Adipocyte (in vitro differentiated cells): ENCODE measurements at regions not wholly inside any gene's neighbourhood (a gene's known extent, or its start where the extent isn't known, plus 50 kb on each side); places are given as distances from the start of the nearest gene placed in this dataset.

Experiments
- DNase-seq: peaks from one replicate; pipeline ENCODE4 v3.0.0-alpha.2; 2015; ENCODE audit warnings: low read depth
- H3K27me3 ChIP-seq: replicated peaks from 2 replicates; pipeline ENCODE4 v1.7.0; 2013; ENCODE audit warnings: mild to moderate bottlenecking, low read length, moderate library complexity; ENCODE audit not compliant: control insufficient read depth, insufficient read depth
- H3K36me3 ChIP-seq: 2 replicates; pipeline ENCODE4 v1.7.0; 2013; ENCODE audit warnings: low read length, mild to moderate bottlenecking, moderate library complexity; ENCODE audit not compliant: control insufficient read depth, insufficient read depth, severe bottlenecking
- H3K4me1 ChIP-seq: 2 replicates; pipeline ENCODE4 v1.7.0; 2013; ENCODE audit warnings: mild to moderate bottlenecking, low read length, moderate library complexity; ENCODE audit not compliant: control insufficient read depth, insufficient read depth
- H3K4me3 ChIP-seq: 2 replicates; pipeline ENCODE4 v1.7.0; 2013; ENCODE audit warnings: mild to moderate bottlenecking, low read length, moderate library complexity
- H3K9ac ChIP-seq: 2 replicates; pipeline ENCODE4 v1.7.0; 2013; ENCODE audit warnings: mild to moderate bottlenecking, low read length, moderate library complexity
- H3K9me3 ChIP-seq: 2 replicates; pipeline ENCODE4 v1.7.0; 2013; ENCODE audit warnings: mild to moderate bottlenecking, low read length, moderate library complexity; ENCODE audit not compliant: control insufficient read depth

DNA sequence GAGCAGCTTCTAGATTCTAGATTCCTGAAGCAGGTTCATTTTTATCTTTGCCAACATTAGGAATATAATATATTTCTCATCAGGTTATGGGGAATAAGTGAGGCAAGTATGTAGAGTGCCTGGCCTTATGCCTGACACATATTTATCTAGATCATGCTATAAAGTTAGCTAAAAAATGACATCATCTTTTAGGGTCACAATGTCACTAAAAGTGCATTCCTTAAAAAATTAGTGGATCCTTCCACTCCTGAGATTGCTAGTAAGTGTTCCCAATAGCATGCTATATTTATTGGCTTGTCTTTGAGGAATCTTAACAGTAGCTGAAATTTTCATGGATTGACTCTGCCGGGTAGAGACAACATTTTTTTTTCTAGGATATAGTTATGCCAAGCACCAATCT, 305.9 kb upstream of the TMCO5A start:
- no peak for DNase-seq
- Histone ChIP-seq H3K4me1 (no peaks in the 10 kb centered on the region), H3K4me3 (no peak overlapping the region), H3K27me3 (no peaks in the 10 kb centered on the region), H3K9ac (no peak overlapping the region), H3K36me3 (no peaks in the 10 kb centered on the region), H3K9me3 (no peaks in the 10 kb centered on the region)

- H3K9ac ChIP-seq, result no peak overlapping the region
- peaks cover 4% of the 10 kb centered on the region for H3K9me3 ChIP-seq
- no peaks in the 10 kb centered on the region for H3K4me1 ChIP-seq
- H3K36me3 ChIP-seq, result no peaks in the 10 kb centered on the region
- H3K27me3 ChIP-seq, result no peaks in the 10 kb centered on the region
- no peak overlapping the region for H3K4me3 ChIP-seq
- DNase-seq, result no peak
Observed at GRCh38 chr15:37636736-37637135, 297.7 kb upstream of the TMCO5A start.

GRCh38 chr15:37638116-37638515, 296.3 kb upstream of the TMCO5A start:
- no peak overlapping the region for H3K4me3 ChIP-seq
- H3K27me3 ChIP-seq, result no peaks in the 10 kb centered on the region
- no peak overlapping the region for H3K9ac ChIP-seq
- H3K9me3 ChIP-seq, result peaks cover 4% of the 10 kb centered on the region
- H3K36me3 ChIP-seq, result no peaks in the 10 kb centered on the region
- no peak for DNase-seq
- no peaks in the 10 kb centered on the region for H3K4me1 ChIP-seq

- DNase-seq, result no peak
- Histone ChIP-seq H3K4me3 (no peak overlapping the region), H3K36me3 (no peaks in the 10 kb centered on the region), H3K4me1 (no peaks in the 10 kb centered on the region), H3K9me3 (peaks cover 4% of the 10 kb centered on the region), H3K9ac (no peak overlapping the region), H3K27me3 (no peaks in the 10 kb centered on the region)
Observed at GRCh38 chr15:37638691-37639090, 295.7 kb upstream of the TMCO5A start.

- Histone ChIP-seq H3K4me1 (no peaks in the 10 kb centered on the region), H3K9me3 (peaks cover 22% of the 10 kb centered on the region), H3K9ac (no peak overlapping the region), H3K27me3 (no peaks in the 10 kb centered on the region), H3K4me3 (no peak overlapping the region), H3K36me3 (no peaks in the 10 kb centered on the region)
- DNase-seq, result no peak
Observed at GRCh38 chr15:37652646-37653417, 281.6 kb upstream of the TMCO5A start.

DNA sequence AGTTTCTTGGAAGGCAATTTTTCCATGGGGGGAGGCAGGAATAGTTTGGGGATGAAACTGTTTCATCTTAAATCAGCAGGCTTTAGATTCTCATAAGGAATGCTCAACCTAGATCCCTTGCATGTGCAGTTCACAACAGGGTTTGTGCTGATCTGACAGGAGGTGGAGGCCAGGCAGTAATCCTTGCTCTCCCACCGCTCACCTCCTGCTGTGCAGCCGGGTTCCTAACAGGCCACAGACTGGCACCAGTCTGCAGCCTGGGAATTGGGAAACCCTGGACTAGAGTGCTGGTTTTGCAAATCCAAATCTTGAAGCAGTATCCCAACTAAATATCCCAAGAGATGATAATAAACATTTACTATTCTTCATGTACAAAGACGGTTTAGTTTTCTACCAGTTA, 256.3 kb upstream of the TMCO5A start:
- DNase-seq, result no peak
- H3K27me3 ChIP-seq, result no peaks in the 10 kb centered on the region
- H3K9ac ChIP-seq, result no peak overlapping the region
- H3K36me3 ChIP-seq, result no peaks in the 10 kb centered on the region
- no peaks in the 10 kb centered on the region for H3K4me1 ChIP-seq
- H3K4me3 ChIP-seq, result no peak overlapping the region
- no peaks in the 10 kb centered on the region for H3K9me3 ChIP-seq

DNA sequence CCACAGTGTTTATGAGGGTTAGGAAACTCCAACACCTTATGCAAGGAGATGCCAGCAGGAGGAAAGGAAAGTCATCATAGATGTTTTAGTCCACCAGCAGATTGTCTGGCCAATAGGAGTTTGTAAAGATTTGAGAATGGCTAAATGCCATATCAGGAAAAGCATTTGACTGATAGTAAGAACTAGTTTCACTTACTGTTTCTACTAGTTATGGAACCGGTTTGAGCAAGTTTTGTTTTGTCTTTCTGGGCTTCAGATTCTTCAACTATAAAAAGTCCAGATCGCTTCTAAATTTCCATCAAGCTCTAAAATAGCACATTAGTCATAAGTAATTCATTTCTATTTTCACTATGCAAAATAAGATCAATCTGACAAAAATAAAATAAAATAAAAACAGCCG, 254.8 kb upstream of the TMCO5A start:
- Histone ChIP-seq H3K4me1 (no peaks in the 10 kb centered on the region), H3K27me3 (no peaks in the 10 kb centered on the region), H3K36me3 (no peaks in the 10 kb centered on the region), H3K9me3 (no peaks in the 10 kb centered on the region), H3K4me3 (no peak overlapping the region), H3K9ac (no peak overlapping the region)
- no peak for DNase-seq

GRCh38 chr15:37682304-37682703, 252.1 kb upstream of the TMCO5A start:
- DNase-seq, result peak; percentile 8

GRCh38 chr15:37691911-37692310, 242.5 kb upstream of the TMCO5A start:
- Histone ChIP-seq H3K9ac (no peak overlapping the region), H3K36me3 (no peaks in the 10 kb centered on the region), H3K9me3 (peaks cover 12% of the 10 kb centered on the region), H3K27me3 (no peaks in the 10 kb centered on the region), H3K4me1 (peaks cover 17% of the 10 kb centered on the region), H3K4me3 (no peak overlapping the region)
- DNase-seq, result no peak

More at GRCh38 chr15:37682304-37682703, 252.1 kb upstream of the TMCO5A start:
- H3K4me1 ChIP-seq, result no peaks in the 10 kb centered on the region
- H3K27me3 ChIP-seq, result no peaks in the 10 kb centered on the region
- no peak overlapping the region for H3K4me3 ChIP-seq
- H3K36me3 ChIP-seq, result no peaks in the 10 kb centered on the region
- no peak overlapping the region for H3K9ac ChIP-seq
- no peaks in the 10 kb centered on the region for H3K9me3 ChIP-seq

- no peaks in the 10 kb centered on the region for H3K27me3 ChIP-seq
- peaks cover 15% of the 10 kb centered on the region for H3K9me3 ChIP-seq
- no peak overlapping the region for H3K9ac ChIP-seq
- no peaks in the 10 kb centered on the region for H3K36me3 ChIP-seq
- H3K4me1 ChIP-seq, result peaks cover 17% of the 10 kb centered on the region
- H3K4me3 ChIP-seq, result no peak overlapping the region
- DNase-seq, result no peak
Observed at GRCh38 chr15:37693926-37694325, 240.5 kb upstream of the TMCO5A start.

GRCh38 chr15:37695719-37696118, 238.7 kb upstream of the TMCO5A start:
- no peaks in the 10 kb centered on the region for H3K27me3 ChIP-seq
- H3K9me3 ChIP-seq, result peaks cover 5% of the 10 kb centered on the region
- DNase-seq, result peak; percentile 55
- H3K36me3 ChIP-seq, result no peaks in the 10 kb centered on the region
- H3K4me1 ChIP-seq, result peaks cover 17% of the 10 kb centered on the region
- no peak overlapping the region for H3K9ac ChIP-seq
- peak overlapping the region; percentile 58 for H3K4me3 ChIP-seq

GRCh38 chr15:37698679-37699078, 235.8 kb upstream of the TMCO5A start:
- DNase-seq, result peak; percentile 18
- Histone ChIP-seq H3K9ac (no peak overlapping the region), H3K36me3 (no peaks in the 10 kb centered on the region), H3K4me3 (no peak overlapping the region), H3K9me3 (peaks cover 5% of the 10 kb centered on the region), H3K27me3 (no peaks in the 10 kb centered on the region), H3K4me1 (peaks cover 21% of the 10 kb centered on the region)
